BLaER1 treated with 17β-estradiol and CSF1 and Interleukin-3, amounts not matched to agents 10 nM and 100 nM (cell line): ENCODE measurements at regions not wholly inside any gene's neighbourhood (a gene's known extent, or its start where the extent isn't known, plus 50 kb on each side); places are given as distances from the start of the nearest gene placed in this dataset.

Experiments used
- H3K27ac ChIP-seq, 11 experiments: shearing (Covaris generic); formaldehyde crosslinking; 2 replicates each; pipeline ENCODE4 v1.8.1; 2022
- H3K27me3 ChIP-seq, 11 experiments: shearing (Covaris generic); formaldehyde crosslinking; 2 replicates each; pipeline ENCODE4 v1.8.1; 2022
- H3K36me3 ChIP-seq, 11 experiments: shearing (Covaris generic); formaldehyde crosslinking; 2 replicates each; pipeline ENCODE4 v1.8.1; 2022
- H3K4me1 ChIP-seq, 10 experiments: shearing (Covaris generic); formaldehyde crosslinking; 2 replicates each; pipeline ENCODE4 v1.8.1; 2022
- H3K4me2 ChIP-seq, 11 experiments: shearing (Covaris generic); formaldehyde crosslinking; 2 replicates each; pipeline ENCODE4 v1.8.1; 2022
- H3K4me3 ChIP-seq, 10 experiments: shearing (Covaris generic); formaldehyde crosslinking; 2 replicates each; pipeline ENCODE4 v1.8.1; 2022
- H3K9ac ChIP-seq, 11 experiments: shearing (Covaris generic); formaldehyde crosslinking; 2 replicates each; pipeline ENCODE4 v1.8.1; 2022
- H3K9me3 ChIP-seq, 11 experiments: shearing (Covaris generic); formaldehyde crosslinking; replicated peaks in 1 of 11; 2 replicates each; pipeline ENCODE4 v1.8.1; 2022
- H4K20me1 ChIP-seq, 11 experiments: shearing (Covaris generic); formaldehyde crosslinking; 2 replicates each; pipeline ENCODE4 v1.8.1; 2022
- Cebpa-rat ChIP-seq, 11 experiments: shearing (Covaris generic); IDR thresholded peaks; 2 replicates each; pipeline ENCODE4 v1.8.1; 2022

GRCh38 chr6:141682391-141682790, 450.3 kb upstream of the GJE1 start:
- Histone ChIP-seq H3K36me3 (no peaks in the 10 kb centered on the region), H3K4me2 (no peak overlapping the region), H3K4me3 (no peak overlapping the region), H3K4me1 (no peaks in the 10 kb centered on the region; a peak in 1 of 20 replicates), H3K9me3 (no peaks in the 10 kb centered on the region), H3K27ac (no peak overlapping the region), H3K9ac (no peak overlapping the region), H3K27me3 (no peaks in the 10 kb centered on the region; a peak in 1 of 22 replicates), H4K20me1 (no peaks in the 10 kb centered on the region)
- no peak for TF ChIP-seq Cebpa-rat (IDR thresholded peaks at IDR 0.05)

- H3K27ac ChIP-seq, result no peak overlapping the region
- H3K4me3 ChIP-seq, result no peak overlapping the region
- no peak overlapping the region for H3K9ac ChIP-seq
- H3K36me3 ChIP-seq, result no peaks in the 10 kb centered on the region
- H3K4me1 ChIP-seq, result no peaks in the 10 kb centered on the region; a peak in 1 of 20 replicates
- no peaks in the 10 kb centered on the region for H4K20me1 ChIP-seq
- no peaks in the 10 kb centered on the region for H3K9me3 ChIP-seq
- no peak overlapping the region for H3K4me2 ChIP-seq
- H3K27me3 ChIP-seq, result no peaks in the 10 kb centered on the region
- no peak for TF ChIP-seq Cebpa-rat (IDR thresholded peaks at IDR 0.05)
Observed at GRCh38 chr6:141677598-141678211, 455.0 kb upstream of the GJE1 start.

DNA sequence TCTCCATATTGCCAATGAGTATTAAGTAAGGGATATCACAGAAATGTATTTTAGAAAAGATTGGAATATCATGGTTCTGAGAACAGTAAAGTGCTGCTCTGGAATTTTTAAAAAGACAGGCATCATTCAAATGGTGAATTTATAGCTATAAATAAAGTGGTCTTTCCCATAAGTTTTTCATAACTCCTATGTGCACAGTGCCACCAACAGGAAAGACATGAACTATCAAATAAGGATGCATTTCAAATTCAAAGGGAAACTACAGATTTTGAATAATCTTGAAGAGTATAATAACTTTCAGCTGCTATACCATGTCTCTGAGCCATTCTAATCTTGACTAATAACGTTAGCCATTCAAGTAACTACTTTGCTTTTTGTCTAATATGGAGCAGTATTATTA, 456.8 kb upstream of the GJE1 start:
- H3K27me3 ChIP-seq, result no peaks in the 10 kb centered on the region
- H3K4me1 ChIP-seq, result no peaks in the 10 kb centered on the region; a peak in 1 of 20 replicates
- no peaks in the 10 kb centered on the region for H3K36me3 ChIP-seq
- no peak overlapping the region for H3K4me2 ChIP-seq
- H3K9me3 ChIP-seq, result no peaks in the 10 kb centered on the region
- H3K9ac ChIP-seq, result no peak overlapping the region
- TF ChIP-seq Cebpa-rat (IDR thresholded peaks at IDR 0.05), result no peak
- no peak overlapping the region for H3K4me3 ChIP-seq
- H3K27ac ChIP-seq, result no peak overlapping the region
- H4K20me1 ChIP-seq, result no peaks in the 10 kb centered on the region

DNA sequence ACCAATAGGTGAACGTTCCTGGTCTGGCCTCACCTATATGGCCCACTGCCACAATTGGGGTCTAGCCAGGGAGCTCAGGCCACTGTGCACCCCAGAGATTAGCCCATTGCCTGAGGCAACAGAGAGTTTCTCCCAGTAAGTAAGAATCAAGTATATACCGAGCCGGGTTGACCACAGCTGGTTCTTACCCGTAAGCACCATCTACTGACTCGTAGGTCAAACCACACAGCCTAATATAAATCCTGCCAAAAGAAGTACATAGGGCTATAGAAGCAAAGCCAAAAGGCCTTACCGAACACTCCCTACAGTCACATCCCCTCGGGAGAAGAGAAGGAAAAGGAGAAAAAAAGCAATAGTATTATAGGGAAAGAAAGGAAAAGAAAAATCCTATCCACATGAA, 463.6 kb upstream of the GJE1 start:
- H3K9me3 ChIP-seq, result no peaks in the 10 kb centered on the region
- H3K27ac ChIP-seq, result no peak overlapping the region
- no peaks in the 10 kb centered on the region for H3K36me3 ChIP-seq
- no peaks in the 10 kb centered on the region for H3K27me3 ChIP-seq
- H3K4me3 ChIP-seq, result no peak overlapping the region
- H4K20me1 ChIP-seq, result no peaks in the 10 kb centered on the region
- H3K9ac ChIP-seq, result no peak overlapping the region
- H3K4me1 ChIP-seq, result no peaks in the 10 kb centered on the region
- TF ChIP-seq Cebpa-rat (IDR thresholded peaks at IDR 0.05), result no peak
- no peak overlapping the region for H3K4me2 ChIP-seq

DNA sequence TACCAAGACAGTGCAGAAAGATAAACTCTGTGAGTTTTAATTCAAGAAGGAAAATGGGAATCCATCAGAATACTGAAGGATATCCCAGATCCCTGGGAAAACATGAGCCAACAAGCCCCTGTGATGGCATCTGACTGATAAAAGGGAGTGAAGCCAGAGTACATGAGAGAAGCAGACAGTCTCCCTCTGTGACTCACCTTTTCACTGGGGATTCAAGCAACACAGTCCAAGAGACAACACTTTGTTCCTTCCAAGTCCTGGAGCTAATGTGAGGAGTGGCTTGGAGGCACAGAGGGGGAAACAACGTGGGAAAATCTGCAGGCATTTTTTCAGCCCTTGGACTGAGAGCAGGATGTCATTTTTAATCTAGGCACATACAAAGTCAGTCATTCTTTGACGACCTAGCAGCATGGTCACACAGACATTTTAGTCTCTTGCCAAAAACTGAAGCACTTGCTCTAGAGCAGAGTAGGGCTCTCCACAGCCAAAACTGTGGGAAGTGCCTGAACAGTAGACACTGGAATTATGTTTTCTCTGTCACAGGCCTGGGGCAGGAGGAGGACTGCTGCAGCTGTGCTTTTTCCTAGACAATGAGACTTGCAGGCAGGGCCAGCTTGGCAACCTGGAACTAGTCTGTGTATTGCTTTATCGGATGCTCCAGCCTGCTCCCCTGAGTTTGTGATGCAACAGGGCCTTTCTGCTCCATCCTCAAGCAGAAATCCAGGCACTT, 465.0 kb upstream of the GJE1 start:
- no peak for TF ChIP-seq Cebpa-rat (IDR thresholded peaks at IDR 0.05)
- no peaks in the 10 kb centered on the region for H3K36me3 ChIP-seq
- H3K4me1 ChIP-seq, result no peaks in the 10 kb centered on the region
- no peak overlapping the region for H3K27ac ChIP-seq
- H3K9ac ChIP-seq, result no peak overlapping the region
- H4K20me1 ChIP-seq, result no peaks in the 10 kb centered on the region
- H3K27me3 ChIP-seq, result no peaks in the 10 kb centered on the region
- no peak overlapping the region for H3K4me3 ChIP-seq
- no peak overlapping the region for H3K4me2 ChIP-seq
- no peaks in the 10 kb centered on the region for H3K9me3 ChIP-seq

DNA sequence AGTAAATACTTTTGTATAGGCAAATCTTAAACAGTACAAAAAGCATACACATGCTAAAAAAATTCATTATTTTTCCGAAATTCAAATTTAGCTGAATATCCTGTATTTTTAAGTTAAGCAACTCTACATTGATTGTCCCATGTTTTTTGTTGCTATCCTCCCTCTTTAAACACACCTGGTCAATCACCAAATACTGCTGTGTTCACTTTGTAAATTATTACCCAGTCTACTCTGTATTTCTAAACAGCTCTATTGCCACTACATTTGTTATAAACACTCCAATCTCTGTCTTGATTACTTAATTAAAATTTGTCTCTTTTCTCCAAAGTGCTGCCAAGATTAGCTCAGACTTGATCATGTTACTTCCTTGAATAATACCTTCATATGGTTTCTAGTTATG, 466.5 kb upstream of the GJE1 start:
- no peaks in the 10 kb centered on the region for H3K27me3 ChIP-seq
- H3K9me3 ChIP-seq, result no peaks in the 10 kb centered on the region
- no peak overlapping the region for H3K4me2 ChIP-seq
- H3K36me3 ChIP-seq, result no peaks in the 10 kb centered on the region
- TF ChIP-seq Cebpa-rat (IDR thresholded peaks at IDR 0.05), result no peak
- no peak overlapping the region for H3K27ac ChIP-seq
- no peaks in the 10 kb centered on the region for H3K4me1 ChIP-seq
- no peak overlapping the region for H3K9ac ChIP-seq
- no peaks in the 10 kb centered on the region for H4K20me1 ChIP-seq
- H3K4me3 ChIP-seq, result no peak overlapping the region

GRCh38 chr6:141664744-141665143, 468.0 kb upstream of the GJE1 start:
- Histone ChIP-seq H3K27ac (no peak overlapping the region), H3K36me3 (no peaks in the 10 kb centered on the region), H3K27me3 (no peaks in the 10 kb centered on the region), H3K9me3 (no peaks in the 10 kb centered on the region), H3K4me2 (no peak overlapping the region), H3K4me3 (no peak overlapping the region), H4K20me1 (no peaks in the 10 kb centered on the region), H3K4me1 (no peaks in the 10 kb centered on the region), H3K9ac (no peak overlapping the region)
- no peak for TF ChIP-seq Cebpa-rat (IDR thresholded peaks at IDR 0.05)

- H3K9me3 ChIP-seq, result peaks cover 0 to 5% (median 0%) of the 10 kb centered on the region in 11 experiments; a peak in 2 of 22 replicates
Observed at GRCh38 chr6:141659582-141659981, 473.1 kb upstream of the GJE1 start.

GRCh38 chr6:141658696-141659095, 474.0 kb upstream of the GJE1 start:
- H3K9me3 ChIP-seq, result peaks cover 0 to 5% (median 0%) of the 10 kb centered on the region in 11 experiments; a peak in 2 of 22 replicates
- H3K4me1 ChIP-seq, result no peaks in the 10 kb centered on the region
- H3K9ac ChIP-seq, result no peak overlapping the region
- no peak overlapping the region for H3K4me3 ChIP-seq
- no peaks in the 10 kb centered on the region for H3K27me3 ChIP-seq
- no peaks in the 10 kb centered on the region for H4K20me1 ChIP-seq
- H3K36me3 ChIP-seq, result no peaks in the 10 kb centered on the region
- H3K4me2 ChIP-seq, result no peak overlapping the region
- no peak for TF ChIP-seq Cebpa-rat (IDR thresholded peaks at IDR 0.05)
- no peak overlapping the region for H3K27ac ChIP-seq

More at GRCh38 chr6:141659582-141659981, 473.1 kb upstream of the GJE1 start:
- no peaks in the 10 kb centered on the region for H3K4me1 ChIP-seq
- TF ChIP-seq Cebpa-rat (IDR thresholded peaks at IDR 0.05), result no peak
- H3K4me3 ChIP-seq, result no peak overlapping the region
- no peaks in the 10 kb centered on the region for H4K20me1 ChIP-seq
- no peak overlapping the region for H3K4me2 ChIP-seq
- no peaks in the 10 kb centered on the region for H3K36me3 ChIP-seq
- no peak overlapping the region for H3K27ac ChIP-seq
- H3K27me3 ChIP-seq, result no peaks in the 10 kb centered on the region
- H3K9ac ChIP-seq, result no peak overlapping the region

- no peak overlapping the region for H3K4me3 ChIP-seq
- H4K20me1 ChIP-seq, result no peaks in the 10 kb centered on the region
- no peaks in the 10 kb centered on the region for H3K36me3 ChIP-seq
- H3K9me3 ChIP-seq, result peaks cover 0 to 5% (median 0%) of the 10 kb centered on the region in 11 experiments; a peak in 2 of 22 replicates
- no peak overlapping the region for H3K4me2 ChIP-seq
- no peak overlapping the region for H3K9ac ChIP-seq
- no peak for TF ChIP-seq Cebpa-rat (IDR thresholded peaks at IDR 0.05)
- H3K27me3 ChIP-seq, result no peaks in the 10 kb centered on the region
- no peak overlapping the region for H3K27ac ChIP-seq
- H3K4me1 ChIP-seq, result no peaks in the 10 kb centered on the region
Observed at GRCh38 chr6:141657812-141658211, 474.9 kb upstream of the GJE1 start.
